ENCODE measurements at regions not wholly inside any gene's neighbourhood (a gene's known extent, or its start where the extent isn't known, plus 50 kb on each side); places are given as distances from the start of the nearest gene placed in this dataset.

GRCh38 chr4:128543696-128544095 lies 256.1 kb upstream of the PGRMC2 start:
- no TSS peak for BruUV-seq (replicated peaks)
- Histone ChIP-seq H3K36me3 (ENCODE audit: control insufficient read depth, insufficient read depth, low read length) (no peaks in the 10 kb centered on the region), H3K27ac (ENCODE audit: low read length) (no peak overlapping the region), H3K9me3 (ENCODE audit: control insufficient read depth, insufficient read depth, low read depth, low read length) (no peaks in the 10 kb centered on the region), H3K4me3 (ENCODE audit: low read depth in 2 of 2, low read length in 2 of 2) (no peak overlapping the region), H3K27me3 (ENCODE audit: control insufficient read depth, insufficient read depth, low read length) (no peaks in the 10 kb centered on the region), H3K4me1 (ENCODE audit: control insufficient read depth, insufficient read depth, low read length) (no peaks in the 10 kb centered on the region)
- ChIA-PET POLR2A (no interaction called here), CTCF (no interaction called here)
- in situ Hi-C loops (cut with HindIII; ENCODE audit: low pct_unique_long_range_greater_than_20kb, low sequenced_read_pairs) (no loop called here), intact Hi-C loops (cut with micrococcal nuclease; ENCODE audit: unreplicated experiment) (no loop called here)
- no peak for DNase-seq (ENCODE audit: low read depth, low spot score)
- no peak for ATAC-seq
- TF ChIP-seq CTCF (IDR thresholded peaks at IDR 0.05) (no peak), SIN3A (IDR thresholded peaks at IDR 0.05; ENCODE audit: borderline replicate concordance, insufficient read depth, low read depth, low read length) (no peak), TCF7L2 (IDR thresholded peaks at IDR 0.05; ENCODE audit: low read depth, low read length) (no peak), POLR2AphosphoS5 (IDR thresholded peaks at IDR 0.05; ENCODE audit: low read depth, low read length) (no peak), REST (IDR thresholded peaks at IDR 0.05; ENCODE audit: insufficient read depth in 1 of 2, low read depth in 2 of 2, low read length in 1 of 2) (no peak)

GRCh38 chr4:128542047-128542446 lies 254.4 kb upstream of the PGRMC2 start:
- Histone ChIP-seq H3K9me3 (ENCODE audit: control insufficient read depth, insufficient read depth, low read depth, low read length) (no peaks in the 10 kb centered on the region), H3K36me3 (ENCODE audit: control insufficient read depth, insufficient read depth, low read length) (no peaks in the 10 kb centered on the region), H3K4me1 (ENCODE audit: control insufficient read depth, insufficient read depth, low read length) (no peaks in the 10 kb centered on the region), H3K27me3 (ENCODE audit: control insufficient read depth, insufficient read depth, low read length) (no peaks in the 10 kb centered on the region), H3K4me3 (ENCODE audit: low read depth in 2 of 2, low read length in 2 of 2) (no peak overlapping the region), H3K27ac (ENCODE audit: low read length) (no peak overlapping the region)
- BruUV-seq (replicated peaks): no TSS peak
- no peak for ATAC-seq
- ChIA-PET CTCF (no interaction called here), POLR2A (interaction anchor here (0.6 kb wide), 1 partner anchor 11 kb away, joined by 3 read pairs; no protein-coding TSS in a partner anchor)
- no peak for TF ChIP-seq CTCF (IDR thresholded peaks at IDR 0.05)
- TF ChIP-seq POLR2AphosphoS5 (IDR thresholded peaks at IDR 0.05; ENCODE audit: low read depth, low read length): no peak
- no peak for TF ChIP-seq TCF7L2 (IDR thresholded peaks at IDR 0.05; ENCODE audit: low read depth, low read length)
- TF ChIP-seq REST (IDR thresholded peaks at IDR 0.05; ENCODE audit: insufficient read depth in 1 of 2, low read depth in 2 of 2, low read length in 1 of 2): no peak
- no peak for TF ChIP-seq SIN3A (IDR thresholded peaks at IDR 0.05; ENCODE audit: borderline replicate concordance, insufficient read depth, low read depth, low read length)
- intact Hi-C loops (cut with micrococcal nuclease; ENCODE audit: unreplicated experiment): no loop called here
- in situ Hi-C loops (cut with HindIII; ENCODE audit: low pct_unique_long_range_greater_than_20kb, low sequenced_read_pairs): no loop called here
- DNase-seq (ENCODE audit: low read depth, low spot score): no peak
